GM18861 (cell line): ENCODE measurements at regions not wholly inside any gene's neighbourhood (a gene's known extent, or its start where the extent isn't known, plus 50 kb on each side); places are given as distances from the start of the nearest gene placed in this dataset.

ENCODE experiments used
- ATAC-seq: cut with Tn5 transposase; IDR thresholded peaks from one replicate; pipeline ENCODE4 v1.9.1; 2021; ENCODE audit not compliant: unreplicated experiment

DNA sequence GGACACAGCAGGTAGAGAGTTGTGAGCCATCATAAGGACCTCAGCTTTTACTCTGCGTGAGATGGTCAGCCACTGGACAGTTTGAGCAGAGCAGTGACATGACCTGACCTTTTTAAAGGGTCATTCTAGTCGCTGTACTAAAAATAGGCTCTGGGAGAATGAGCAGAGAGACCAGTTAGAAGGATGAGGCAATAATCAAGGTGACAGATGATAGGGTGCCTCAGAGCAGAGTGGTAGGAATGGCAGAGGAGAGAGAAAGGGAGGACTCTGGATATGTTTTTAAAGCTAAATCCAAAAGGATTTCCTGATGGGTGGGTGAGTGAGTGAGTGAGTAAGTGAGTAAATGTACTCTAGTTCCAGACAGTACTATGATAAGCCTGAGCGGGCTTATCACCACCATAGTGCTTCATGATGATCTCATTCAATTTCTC, 83.6 kb upstream of the ARHGAP5 start:
- no peak for ATAC-seq

- no peak for ATAC-seq
Measured at GRCh38 chr14:31994391-31995033, 82.6 kb upstream of the ARHGAP5 start.

DNA sequence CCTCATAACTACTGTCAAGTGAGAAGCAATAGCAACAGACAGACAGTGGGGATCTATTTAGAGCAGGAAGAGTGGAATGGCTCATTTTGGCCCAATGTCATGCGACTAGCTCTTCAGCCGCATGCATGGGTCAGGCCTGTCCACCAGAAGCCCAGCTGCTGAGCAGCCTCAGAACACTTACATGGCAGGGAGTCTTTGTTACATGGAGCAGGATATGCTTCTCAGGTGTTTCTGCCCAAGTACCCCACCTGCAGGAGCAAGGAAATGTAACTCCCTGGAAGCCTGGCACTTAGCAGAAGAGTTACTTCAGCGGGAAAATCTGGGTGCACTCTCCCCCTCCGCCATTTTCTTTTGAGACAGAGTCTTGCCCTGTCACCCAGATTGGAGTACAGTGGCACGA, 73.5 kb upstream of the ARHGAP5 start:
- ATAC-seq, result no peak

DNA sequence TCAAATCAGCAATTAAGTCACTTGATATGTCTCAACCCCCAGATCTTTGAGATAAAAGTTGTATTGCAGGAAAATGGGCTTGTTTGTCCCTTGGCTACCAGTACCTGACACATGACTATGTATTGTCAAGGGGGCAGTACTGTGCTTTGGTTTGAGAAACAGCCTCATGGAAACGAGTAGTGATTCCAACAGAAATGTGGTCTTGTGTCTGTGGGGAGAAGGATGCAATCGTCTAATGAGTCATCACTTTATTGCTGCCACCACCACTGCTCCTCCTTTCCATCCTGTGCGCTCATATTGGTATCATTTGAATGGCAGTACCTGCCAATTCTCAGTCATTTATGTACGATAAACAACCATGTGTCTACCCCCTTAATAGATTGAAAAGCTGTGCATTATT, 72.8 kb upstream of the ARHGAP5 start:
- ATAC-seq, result no peak

DNA sequence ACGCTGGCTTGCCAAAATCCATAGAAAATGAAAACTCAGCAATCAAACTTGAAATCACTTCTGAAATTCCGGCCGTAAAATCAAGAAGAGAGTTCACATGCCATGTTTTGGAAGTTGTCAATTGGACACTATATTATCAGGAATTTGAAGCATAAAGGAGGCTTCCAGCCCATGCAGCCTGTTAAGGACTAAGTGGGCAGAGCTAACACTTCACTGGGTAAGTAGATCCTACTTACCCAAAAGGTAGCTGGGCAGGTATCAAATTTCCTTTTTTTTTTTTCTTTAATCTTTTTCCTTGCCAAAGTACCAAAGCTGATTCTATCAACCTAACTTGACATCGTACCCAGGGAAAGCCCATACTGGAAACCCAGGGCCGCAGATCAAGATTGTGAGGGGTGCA, 71.5 kb upstream of the ARHGAP5 start:
- no peak for ATAC-seq

- no peak for ATAC-seq
Measured at GRCh38 chr14:32006263-32007110, 70.6 kb upstream of the ARHGAP5 start.

- ATAC-seq, result no peak
Measured at GRCh38 chr14:32007755-32008362, 69.2 kb upstream of the ARHGAP5 start.

- ATAC-seq, result no peak
Measured at GRCh38 chr14:32008602-32009193, 68.4 kb upstream of the ARHGAP5 start.

DNA sequence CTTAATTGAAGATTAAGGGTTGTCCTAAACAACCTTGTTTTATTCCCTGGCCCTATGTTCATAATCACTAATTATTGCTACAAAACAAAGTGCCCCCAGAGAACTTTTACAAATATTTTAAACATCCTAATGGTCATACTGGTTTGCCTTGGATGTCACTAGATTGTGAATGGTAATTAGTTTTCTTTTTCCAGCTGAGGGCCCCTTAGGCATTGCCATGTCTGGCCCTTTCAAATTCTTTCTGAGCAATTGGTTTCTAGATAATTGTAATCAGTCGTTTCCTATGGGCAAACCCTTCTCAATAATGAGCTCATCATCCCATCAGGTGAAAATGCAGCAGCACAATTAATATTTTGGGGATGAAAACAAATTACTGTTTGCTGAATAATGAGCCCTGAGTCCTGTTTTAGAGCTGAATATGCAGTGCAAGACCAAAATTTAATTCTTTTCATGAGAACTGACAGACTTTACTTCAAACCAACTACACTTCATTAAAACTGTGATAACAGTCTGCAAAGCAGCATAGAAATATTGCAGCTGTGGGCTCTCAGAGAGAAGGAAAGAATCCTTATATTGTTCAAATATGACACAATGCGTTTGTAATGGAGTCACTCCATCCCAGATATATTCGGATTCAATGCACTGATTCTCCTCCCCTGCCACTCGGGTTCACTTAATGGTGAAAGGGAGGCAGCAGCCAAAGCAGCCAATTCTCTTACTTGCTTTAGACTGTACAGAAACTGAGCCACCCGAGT, 67.7 kb upstream of the ARHGAP5 start:
- ATAC-seq, result no peak

- no peak for ATAC-seq
Measured at GRCh38 chr14:32009976-32010581, 67.0 kb upstream of the ARHGAP5 start.

GRCh38 chr14:32010604-32011125, 66.4 kb upstream of the ARHGAP5 start:
- no peak for ATAC-seq

DNA sequence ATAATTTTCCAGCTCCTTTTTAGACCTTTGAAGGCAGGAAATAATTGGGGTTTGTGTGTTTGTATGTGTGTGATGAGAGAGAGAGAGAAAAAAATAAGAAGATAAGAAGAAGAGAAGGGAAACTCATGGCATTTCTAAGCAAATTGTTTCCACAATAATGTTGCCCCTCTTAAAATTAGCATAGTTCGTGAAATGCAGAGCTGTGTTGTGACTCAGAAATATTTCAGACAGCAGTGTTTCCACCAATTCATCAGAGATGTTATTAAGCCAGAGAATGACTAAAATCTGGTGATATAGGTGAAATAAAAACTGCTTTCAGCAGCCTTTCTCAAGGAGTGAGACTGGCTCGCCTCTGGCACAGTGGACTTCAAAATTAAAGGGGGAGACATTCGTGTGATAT, 65.9 kb upstream of the ARHGAP5 start:
- no peak for ATAC-seq

DNA sequence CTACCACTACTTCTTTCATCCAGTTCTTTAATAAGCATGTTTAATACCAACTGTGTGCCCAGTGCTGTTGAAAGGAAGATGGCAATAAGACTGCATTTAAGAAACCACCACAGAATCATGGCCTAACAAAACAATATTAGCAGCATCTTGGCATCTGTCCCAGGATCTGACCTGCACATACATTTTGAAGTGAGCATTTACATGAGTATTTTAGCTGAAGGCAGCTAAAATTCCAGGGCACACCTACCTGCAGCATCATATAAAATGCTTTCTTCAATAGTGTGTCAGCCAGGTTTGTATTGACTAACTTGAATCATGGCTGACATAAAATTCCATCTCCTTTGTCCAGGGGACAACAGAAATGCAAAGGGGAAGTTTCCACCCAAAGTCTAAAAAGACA, 65.0 kb upstream of the ARHGAP5 start:
- no peak for ATAC-seq

- ATAC-seq, result no peak
Measured at GRCh38 chr14:32012571-32012970, 64.5 kb upstream of the ARHGAP5 start.

- ATAC-seq, result no peak
Measured at GRCh38 chr14:32013083-32013482, 64.0 kb upstream of the ARHGAP5 start.

- no peak for ATAC-seq
Measured at GRCh38 chr14:32014057-32014456, 63.0 kb upstream of the ARHGAP5 start.

- ATAC-seq, result no peak
Measured at GRCh38 chr14:32014498-32014897, 62.6 kb upstream of the ARHGAP5 start.

GRCh38 chr14:32015166-32015565, 61.9 kb upstream of the ARHGAP5 start:
- no peak for ATAC-seq

GRCh38 chr14:32017587-32017986, 59.5 kb upstream of the ARHGAP5 start:
- no peak for ATAC-seq

DNA sequence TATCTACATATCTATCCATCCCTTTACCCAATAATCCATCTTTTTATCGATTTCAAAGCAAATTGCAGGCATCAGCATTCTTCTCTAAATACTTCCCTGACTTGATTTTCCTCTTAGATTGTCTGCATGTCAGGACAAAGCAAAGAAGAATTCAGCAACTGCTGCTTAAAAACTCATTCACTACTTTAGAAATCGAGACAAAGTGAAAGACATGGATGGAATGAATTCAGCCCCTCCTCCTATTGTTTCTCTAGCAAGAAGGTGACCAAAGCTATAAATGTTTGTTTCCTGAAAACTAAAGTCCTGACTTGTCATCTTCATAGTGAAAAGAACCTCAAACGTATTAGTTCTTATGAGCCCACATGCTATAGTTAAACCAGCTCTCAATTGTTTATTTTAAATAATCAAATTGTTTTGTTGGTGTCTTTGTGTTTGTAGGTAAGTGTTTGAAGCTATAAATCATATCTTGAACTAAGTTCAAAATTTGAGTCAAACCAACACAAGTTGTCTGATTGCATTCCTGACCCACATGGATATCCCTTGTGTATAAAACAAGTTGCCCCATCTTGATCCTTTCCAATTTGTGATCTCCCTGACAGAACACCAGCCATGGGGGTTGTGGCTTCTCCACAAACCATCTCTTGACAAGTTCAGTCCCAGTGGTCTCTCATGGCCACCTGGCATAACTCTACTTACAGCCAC, 58.6 kb upstream of the ARHGAP5 start:
- ATAC-seq, result no peak
